Stimulated activated CD8-positive, alpha-beta memory T cell treated with anti-CD3 and anti-CD28 coated beads, Interleukin-15, amount 100 ng/mL, for 4 hours (primary cell): ENCODE measurements at regions not wholly inside any gene's neighbourhood (a gene's known extent, or its start where the extent isn't known, plus 50 kb on each side); places are given as distances from the start of the nearest gene placed in this dataset.
"Not testable (repeated sequence)": the region's sequence is repeated elsewhere in the genome, so short reads cannot be mapped to it uniquely, and the experiment has no call there.

ENCODE experiments used
- DNase-seq, 2 donors: peaks; one replicate each; pipeline ENCODE4 v3.0.0-alpha.2; 2020; ENCODE audit warnings: low read depth in 2 of 2

GRCh38 chrX:102784550-102784949 is 64.0 kb downstream of the GPRASP3 start:
- no peak for DNase-seq

- no peak for DNase-seq
These were observed 66.7 kb downstream of the GPRASP3 start for GRCh38 chrX:102787283-102787682.

- no peak for DNase-seq
These were observed 87.8 kb downstream of the GPRASP3 start for GRCh38 chrX:102808336-102808735.

- not testable (repeated sequence) for DNase-seq
These were observed 97.7 kb downstream of the GPRASP3 start for GRCh38 chrX:102818269-102818668.

- DNase-seq, result no peak
These were observed 104.4 kb upstream of the RAB40AL start for GRCh38 chrX:102832661-102833060.

GRCh38 chrX:102833136-102833535 is 103.9 kb upstream of the RAB40AL start:
- DNase-seq, result no peak

GRCh38 chrX:102835504-102836146 is 101.4 kb upstream of the RAB40AL start:
- DNase-seq, result no peak

GRCh38 chrX:102837847-102838246 is 99.2 kb upstream of the RAB40AL start:
- no peak for DNase-seq

GRCh38 chrX:102840871-102841705 is 96.0 kb upstream of the RAB40AL start:
- DNase-seq, result no peak

GRCh38 chrX:102841706-102842003 is 95.4 kb upstream of the RAB40AL start:
- DNase-seq, result no peak

- DNase-seq, result no peak
These were observed 92.1 kb upstream of the RAB40AL start for GRCh38 chrX:102845020-102845419.

GRCh38 chrX:102846544-102847236 is 90.4 kb upstream of the RAB40AL start:
- DNase-seq, result no peak

GRCh38 chrX:102847362-102847761 is 89.7 kb upstream of the RAB40AL start:
- DNase-seq, result no peak

- DNase-seq, result no peak
These were observed 87.7 kb upstream of the RAB40AL start for GRCh38 chrX:102849396-102849795.

GRCh38 chrX:102858826-102859549 is 78.1 kb upstream of the RAB40AL start:
- not testable (repeated sequence) for DNase-seq

GRCh38 chrX:102859550-102859871 is 77.6 kb upstream of the RAB40AL start:
- no peak for DNase-seq

GRCh38 chrX:102860235-102860634 is 76.8 kb upstream of the RAB40AL start:
- DNase-seq, result no peak

- DNase-seq, result peak; percentile 28 to 49
These were observed 73.3 kb upstream of the RAB40AL start for GRCh38 chrX:102863735-102864134.

GRCh38 chrX:102866981-102867656 is 70.0 kb upstream of the RAB40AL start:
- DNase-seq, result no peak

- no peak for DNase-seq
These were observed 53.6 kb upstream of the RAB40AL start for GRCh38 chrX:102883491-102883890.
